ENCODE measurements at regions not wholly inside any gene's neighbourhood (a gene's known extent, or its start where the extent isn't known, plus 50 kb on each side); places are given as distances from the start of the nearest gene placed in this dataset.

DNA sequence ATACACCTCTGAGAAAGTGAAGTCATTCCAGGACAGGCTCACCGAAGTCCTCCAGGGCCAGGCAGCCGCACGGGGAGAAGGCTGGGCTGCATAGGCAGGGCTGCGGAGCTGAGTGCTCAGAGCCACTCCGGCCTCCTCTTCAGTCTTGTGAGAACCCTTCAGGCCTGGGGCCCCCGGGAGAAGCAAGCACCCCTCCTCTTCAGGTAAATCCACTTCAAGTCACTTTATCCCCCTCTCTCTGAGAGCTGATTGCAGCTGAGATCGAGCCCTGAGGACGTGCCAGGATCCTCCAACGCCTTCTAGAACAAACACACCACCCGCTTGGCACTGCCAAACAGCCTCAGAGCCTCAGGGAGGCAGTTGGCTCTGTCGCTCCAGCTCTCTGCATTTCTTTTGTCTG is 1526.3 kb downstream of the BRD1 start:
- TF ChIP-seq EZH2 (IDR thresholded peaks at IDR 0.05; ENCODE audit: borderline replicate concordance, insufficient read depth, low read depth, low read length, poor library complexity, severe bottlenecking) = no peak
- TF ChIP-seq, protein P1, sequence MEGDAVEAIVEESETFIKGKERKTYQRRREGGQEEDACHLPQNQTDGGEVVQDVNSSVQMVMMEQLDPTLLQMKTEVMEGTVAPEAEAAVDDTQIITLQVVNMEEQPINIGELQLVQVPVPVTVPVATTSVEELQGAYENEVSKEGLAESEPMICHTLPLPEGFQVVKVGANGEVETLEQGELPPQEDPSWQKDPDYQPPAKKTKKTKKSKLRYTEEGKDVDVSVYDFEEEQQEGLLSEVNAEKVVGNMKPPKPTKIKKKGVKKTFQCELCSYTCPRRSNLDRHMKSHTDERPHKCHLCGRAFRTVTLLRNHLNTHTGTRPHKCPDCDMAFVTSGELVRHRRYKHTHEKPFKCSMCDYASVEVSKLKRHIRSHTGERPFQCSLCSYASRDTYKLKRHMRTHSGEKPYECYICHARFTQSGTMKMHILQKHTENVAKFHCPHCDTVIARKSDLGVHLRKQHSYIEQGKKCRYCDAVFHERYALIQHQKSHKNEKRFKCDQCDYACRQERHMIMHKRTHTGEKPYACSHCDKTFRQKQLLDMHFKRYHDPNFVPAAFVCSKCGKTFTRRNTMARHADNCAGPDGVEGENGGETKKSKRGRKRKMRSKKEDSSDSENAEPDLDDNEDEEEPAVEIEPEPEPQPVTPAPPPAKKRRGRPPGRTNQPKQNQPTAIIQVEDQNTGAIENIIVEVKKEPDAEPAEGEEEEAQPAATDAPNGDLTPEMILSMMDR (IDR thresholded peaks at IDR 0.05) = no peak
